HG03460 (cell line): ENCODE measurements at regions not wholly inside any gene's neighbourhood (a gene's known extent, or its start where the extent isn't known, plus 50 kb on each side); places are given as distances from the start of the nearest gene placed in this dataset.

Experiments used
- ATAC-seq: cut with Tn5 transposase; IDR thresholded peaks from one replicate; pipeline ENCODE4 v1.9.1; 2021; ENCODE audit not compliant: unreplicated experiment

- ATAC-seq = no peak
Measured at GRCh38 chr1:87219626-87220025, 109.1 kb upstream of the LMO4 start.

- ATAC-seq = no peak
Measured at GRCh38 chr1:87220993-87221392, 107.7 kb upstream of the LMO4 start.

- ATAC-seq = no peak
Measured at GRCh38 chr1:87224201-87224600, 104.5 kb upstream of the LMO4 start.

GRCh38 chr1:87225171-87225570 lies 103.5 kb upstream of the LMO4 start:
- no peak for ATAC-seq

GRCh38 chr1:87226341-87226760 lies 102.3 kb upstream of the LMO4 start:
- no peak for ATAC-seq

GRCh38 chr1:87227651-87228050 lies 101.0 kb upstream of the LMO4 start:
- no peak for ATAC-seq

GRCh38 chr1:87230501-87230900 lies 98.2 kb upstream of the LMO4 start:
- no peak for ATAC-seq

- ATAC-seq = no peak
Measured at GRCh38 chr1:87231703-87232367, 96.8 kb upstream of the LMO4 start.

- no peak for ATAC-seq
Measured at GRCh38 chr1:87236585-87236984, 92.1 kb upstream of the LMO4 start.

- ATAC-seq = no peak
Measured at GRCh38 chr1:87239997-87240605, 88.6 kb upstream of the LMO4 start.

- no peak for ATAC-seq
Measured at GRCh38 chr1:87240661-87241285, 87.9 kb upstream of the LMO4 start.

- no peak for ATAC-seq
Measured at GRCh38 chr1:87242445-87243185, 86.1 kb upstream of the LMO4 start.

- no peak for ATAC-seq
Measured at GRCh38 chr1:87243573-87243972, 85.1 kb upstream of the LMO4 start.

- no peak for ATAC-seq
Measured at GRCh38 chr1:87246436-87246835, 82.2 kb upstream of the LMO4 start.

GRCh38 chr1:87249803-87250202 lies 78.9 kb upstream of the LMO4 start:
- ATAC-seq = no peak

- no peak for ATAC-seq
Measured at GRCh38 chr1:87250336-87250735, 78.3 kb upstream of the LMO4 start.

GRCh38 chr1:87252406-87252805 lies 76.3 kb upstream of the LMO4 start:
- no peak for ATAC-seq

GRCh38 chr1:87262688-87263087 lies 66.0 kb upstream of the LMO4 start:
- ATAC-seq = no peak

- no peak for ATAC-seq
Measured at GRCh38 chr1:87263281-87263680, 65.4 kb upstream of the LMO4 start.

GRCh38 chr1:87263785-87264184 lies 64.9 kb upstream of the LMO4 start:
- ATAC-seq = no peak

- ATAC-seq = no peak
Measured at GRCh38 chr1:87264976-87265375, 63.7 kb upstream of the LMO4 start.

GRCh38 chr1:87265786-87266185 lies 62.9 kb upstream of the LMO4 start:
- ATAC-seq = no peak
